Nephron (organoid): ENCODE measurements at regions not wholly inside any gene's neighbourhood (a gene's known extent, or its start where the extent isn't known, plus 50 kb on each side); places are given as distances from the start of the nearest gene placed in this dataset.

ENCODE experiments used
- H3K27ac Mint-ChIP-seq, 3 experiments: 2 replicates each; pipeline ENCODE4 v1.8.0; 2020; ENCODE audit warnings: mixed read lengths in 3 of 3, mild to moderate bottlenecking in 2 of 3, moderate library complexity in 1 of 3
- H3K27me3 Mint-ChIP-seq: 2 replicates; pipeline ENCODE4 v1.8.0; 2021; ENCODE audit warnings: low read depth, mild to moderate bottlenecking, moderate library complexity, mixed read lengths
- H3K36me3 Mint-ChIP-seq: 2 replicates; pipeline ENCODE4 v1.8.0; 2020; ENCODE audit warnings: low read depth, mixed read lengths
- H3K4me1 Mint-ChIP-seq: 2 replicates; pipeline ENCODE4 v1.8.0; 2020; ENCODE audit warnings: mixed read lengths
- H3K4me3 Mint-ChIP-seq, 3 experiments: 2 replicates each; pipeline ENCODE4 v1.8.0; 2020; ENCODE audit warnings: mild to moderate bottlenecking in 3 of 3, mixed read lengths in 3 of 3, moderate library complexity in 2 of 3
- H3K9me3 Mint-ChIP-seq: 2 replicates; pipeline ENCODE4 v1.8.0; 2020; ENCODE audit warnings: mixed read lengths
- CTCF ChIP-seq, 3 experiments: fragments of 200-600 bp; sonication (generic); IDR thresholded peaks; one replicate each; pipeline ENCODE4 v1.5.0; 2021; ENCODE audit warnings: antibody characterized with exemption in 3 of 3; ENCODE audit not compliant: unreplicated experiment in 3 of 3

- Mint-ChIP-seq H3K4me1 (peaks cover 29% of the 10 kb centered on the region), H3K4me3 (no peak overlapping the region), H3K27ac (no peak overlapping the region), H3K27me3 (no peaks in the 10 kb centered on the region), H3K36me3 (no peaks in the 10 kb centered on the region), H3K9me3 (no peaks in the 10 kb centered on the region)
- no peak for TF ChIP-seq CTCF (IDR thresholded peaks at IDR 0.05; ENCODE audit: unreplicated experiment in 3 of 3)
Measured at GRCh38 chr2:12881952-12882351, 165.2 kb downstream of the TRIB2 start.

- no peaks in the 10 kb centered on the region for H3K27me3 Mint-ChIP-seq
- no peak overlapping the region for H3K27ac Mint-ChIP-seq
- no peaks in the 10 kb centered on the region for H3K36me3 Mint-ChIP-seq
- no peak overlapping the region for H3K4me3 Mint-ChIP-seq
- TF ChIP-seq CTCF (IDR thresholded peaks at IDR 0.05; ENCODE audit: unreplicated experiment in 3 of 3), result no peak
- no peaks in the 10 kb centered on the region for H3K9me3 Mint-ChIP-seq
- peaks cover 29% of the 10 kb centered on the region for H3K4me1 Mint-ChIP-seq
Measured at GRCh38 chr2:12882393-12882792, 165.7 kb downstream of the TRIB2 start.

GRCh38 chr2:12883906-12884305, 167.2 kb downstream of the TRIB2 start:
- TF ChIP-seq CTCF (IDR thresholded peaks at IDR 0.05; ENCODE audit: unreplicated experiment in 3 of 3), result no peak
- H3K4me1 Mint-ChIP-seq, result peaks cover 35% of the 10 kb centered on the region

GRCh38 chr2:12884713-12885282, 168.1 kb downstream of the TRIB2 start:
- TF ChIP-seq CTCF (IDR thresholded peaks at IDR 0.05; ENCODE audit: unreplicated experiment in 3 of 3), result no peak
- H3K4me3 Mint-ChIP-seq, result no peak overlapping the region
- no peaks in the 10 kb centered on the region for H3K36me3 Mint-ChIP-seq
- H3K9me3 Mint-ChIP-seq, result no peaks in the 10 kb centered on the region
- no peaks in the 10 kb centered on the region for H3K27me3 Mint-ChIP-seq
- H3K4me1 Mint-ChIP-seq, result peaks cover 42% of the 10 kb centered on the region
- no peak overlapping the region for H3K27ac Mint-ChIP-seq

More at GRCh38 chr2:12883906-12884305, 167.2 kb downstream of the TRIB2 start:
- H3K36me3 Mint-ChIP-seq, result no peaks in the 10 kb centered on the region
- H3K27me3 Mint-ChIP-seq, result no peaks in the 10 kb centered on the region
- peak overlapping the region in 2 of 3 experiments; percentile 29 to 48 for H3K27ac Mint-ChIP-seq
- no peaks in the 10 kb centered on the region for H3K9me3 Mint-ChIP-seq
- no peak overlapping the region for H3K4me3 Mint-ChIP-seq

- no peaks in the 10 kb centered on the region for H3K27me3 Mint-ChIP-seq
- peaks cover 22% of the 10 kb centered on the region for H3K9me3 Mint-ChIP-seq
- no peak for TF ChIP-seq CTCF (IDR thresholded peaks at IDR 0.05; ENCODE audit: unreplicated experiment in 3 of 3)
- H3K27ac Mint-ChIP-seq, result peak overlapping the region; percentile 42 to 63 (median 45)
- no peak overlapping the region for H3K4me3 Mint-ChIP-seq
- H3K4me1 Mint-ChIP-seq, result peaks cover 44% of the 10 kb centered on the region
- peaks cover 10% of the 10 kb centered on the region for H3K36me3 Mint-ChIP-seq
Measured at GRCh38 chr2:12890066-12890465, 173.3 kb downstream of the TRIB2 start.

GRCh38 chr2:12890481-12890991, 173.8 kb downstream of the TRIB2 start:
- Mint-ChIP-seq H3K4me3 (no peak overlapping the region), H3K27ac (peak overlapping the region; percentile 40 to 63 (median 42)), H3K9me3 (peaks cover 24% of the 10 kb centered on the region), H3K27me3 (no peaks in the 10 kb centered on the region), H3K4me1 (peaks cover 40% of the 10 kb centered on the region), H3K36me3 (peaks cover 10% of the 10 kb centered on the region)
- TF ChIP-seq CTCF (IDR thresholded peaks at IDR 0.05; ENCODE audit: unreplicated experiment in 3 of 3), result no peak
